ENCODE measurements at regions not wholly inside any gene's neighbourhood (a gene's known extent, or its start where the extent isn't known, plus 50 kb on each side); places are given as distances from the start of the nearest gene placed in this dataset.

DNA sequence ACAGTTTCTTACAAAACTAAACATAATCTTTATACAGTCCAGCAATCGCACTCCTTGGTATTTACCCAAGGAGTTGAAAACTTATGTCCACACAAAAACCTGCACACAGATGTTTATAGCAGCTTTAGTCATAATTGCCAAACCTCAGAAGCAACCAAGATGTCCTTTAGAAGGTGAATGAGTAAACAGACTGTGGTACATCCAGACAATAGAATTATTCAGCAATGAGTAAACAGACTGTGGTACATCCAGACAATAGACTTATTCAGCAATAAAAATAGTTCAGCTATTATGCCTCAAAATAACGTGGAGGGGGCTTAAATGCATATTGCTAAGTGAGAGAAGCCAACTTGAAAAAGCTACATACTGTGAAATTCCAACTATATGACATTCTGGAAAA is 87.0 kb upstream of the GALNT2 start:
- Mint-ChIP-seq H3K4me3 (no peak overlapping the region), H3K36me3 (ENCODE audit: low read depth) (no peaks in the 10 kb centered on the region), H3K27ac (no peak overlapping the region), H3K4me1 (ENCODE audit: low read depth) (no peaks in the 10 kb centered on the region), H3K27me3 (ENCODE audit: low read depth) (peaks cover 21% of the 10 kb centered on the region), H3K9me3 (ENCODE audit: insufficient read depth) (no peaks in the 10 kb centered on the region)
- no peak for ATAC-seq
- DNase-seq: no peak
- ChIA-PET POLR2A (no interaction called here), CTCF (no interaction called here)

DNA sequence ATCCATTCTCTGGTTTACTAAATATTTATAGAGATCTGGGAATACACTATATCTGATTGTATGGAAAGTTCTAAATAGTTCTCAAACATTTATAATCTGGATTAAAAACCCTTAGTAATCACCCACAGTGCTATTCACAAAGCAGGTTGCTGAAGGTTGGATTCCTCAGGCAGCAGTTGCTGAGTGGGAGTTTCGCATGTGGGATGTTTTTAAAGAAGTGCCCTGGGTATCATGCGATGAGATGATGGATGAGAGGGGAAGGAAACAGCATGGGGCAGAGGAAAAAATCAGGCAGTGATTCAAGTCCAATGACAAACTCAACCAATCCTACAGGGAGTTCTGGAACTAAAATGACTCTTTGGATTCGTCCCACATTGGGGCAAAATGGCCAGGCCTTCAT is 85.3 kb upstream of the GALNT2 start:
- no peaks in the 10 kb centered on the region for H3K36me3 Mint-ChIP-seq (ENCODE audit: low read depth)
- DNase-seq (no peak), ATAC-seq (no peak)
- H3K4me1 Mint-ChIP-seq (ENCODE audit: low read depth): no peaks in the 10 kb centered on the region
- H3K27ac Mint-ChIP-seq: no peak overlapping the region
- no peak overlapping the region for H3K4me3 Mint-ChIP-seq
- POLR2A ChIA-PET: no interaction called here
- H3K9me3 Mint-ChIP-seq (ENCODE audit: insufficient read depth): no peaks in the 10 kb centered on the region
- peaks cover 17% of the 10 kb centered on the region for H3K27me3 Mint-ChIP-seq (ENCODE audit: low read depth)
- CTCF ChIA-PET: no interaction called here

DNA sequence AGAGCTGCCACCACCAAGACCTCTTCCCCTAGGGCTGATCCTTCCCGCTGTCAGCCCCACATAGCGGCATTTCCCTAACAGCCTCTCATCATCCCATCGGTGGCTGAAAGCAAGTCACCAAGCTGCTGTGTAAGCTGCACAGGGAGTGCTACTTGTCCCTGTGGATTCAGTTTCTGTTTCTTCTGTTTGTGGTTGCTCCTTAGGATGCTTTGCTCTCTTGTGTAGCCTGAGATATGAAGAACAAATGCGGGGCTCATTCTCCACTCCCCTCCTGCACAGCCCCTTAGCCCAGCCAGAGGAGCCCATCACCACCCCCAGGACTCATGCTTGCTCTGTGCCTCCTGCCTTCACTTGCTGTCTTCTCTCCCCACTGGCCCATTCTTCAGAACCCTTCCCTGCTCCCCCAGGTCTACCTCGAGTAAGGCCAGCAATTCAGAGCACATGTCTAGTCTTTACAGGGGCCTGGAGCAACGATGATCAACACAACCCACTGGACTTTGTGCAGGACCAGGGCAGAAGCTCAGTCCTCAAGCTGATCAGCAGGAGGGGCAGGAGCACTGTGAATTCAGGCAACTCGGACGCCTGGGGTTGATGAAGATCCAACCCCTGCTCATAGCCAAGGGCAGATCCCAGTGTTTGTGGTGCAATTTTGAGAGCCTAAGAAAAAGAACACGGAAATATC is 82.6 kb upstream of the GALNT2 start:
- Mint-ChIP-seq H3K27me3 (ENCODE audit: low read depth) (peaks cover 12% of the 10 kb centered on the region), H3K4me3 (no peak overlapping the region), H3K36me3 (ENCODE audit: low read depth) (no peaks in the 10 kb centered on the region), H3K27ac (no peak overlapping the region), H3K4me1 (ENCODE audit: low read depth) (no peaks in the 10 kb centered on the region), H3K9me3 (ENCODE audit: insufficient read depth) (no peaks in the 10 kb centered on the region)
- ChIA-PET CTCF (no interaction called here), POLR2A (no interaction called here)
- DNase-seq (no peak), ATAC-seq (no peak)

DNA sequence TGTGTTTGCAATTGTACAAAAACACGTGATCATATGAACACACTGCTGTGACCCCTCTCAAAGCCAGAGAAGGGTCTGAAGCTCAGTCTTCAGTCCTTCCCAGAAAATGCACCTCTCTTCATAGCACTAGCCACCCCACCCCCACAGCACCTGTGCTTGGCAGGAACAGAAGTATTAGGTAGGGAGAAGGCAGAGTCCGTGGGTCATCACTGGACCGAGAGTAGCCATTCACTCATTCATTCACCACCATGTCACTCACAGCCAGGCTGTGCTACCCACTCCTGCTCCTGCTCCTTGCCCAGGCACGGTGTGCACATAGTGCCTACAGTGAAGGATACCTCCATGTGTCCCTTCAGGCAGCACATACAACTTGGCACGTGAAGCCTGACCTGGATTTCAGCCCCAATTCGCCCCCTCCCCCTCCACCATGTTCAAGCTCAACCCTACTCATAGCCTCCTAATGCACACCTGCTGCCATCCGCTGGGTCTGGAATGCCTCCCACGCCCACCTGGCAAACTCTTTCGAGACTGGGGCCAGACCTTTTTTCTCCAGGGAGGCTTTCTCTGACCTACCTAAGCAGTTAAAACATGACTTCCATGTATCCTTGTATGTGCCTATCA is 81.9 kb upstream of the GALNT2 start:
- Mint-ChIP-seq H3K27me3 (ENCODE audit: low read depth) (peaks cover 11% of the 10 kb centered on the region), H3K36me3 (ENCODE audit: low read depth) (no peaks in the 10 kb centered on the region), H3K9me3 (ENCODE audit: insufficient read depth) (no peaks in the 10 kb centered on the region), H3K4me1 (ENCODE audit: low read depth) (no peaks in the 10 kb centered on the region), H3K27ac (no peak overlapping the region), H3K4me3 (no peak overlapping the region)
- ChIA-PET CTCF (no interaction called here), POLR2A (no interaction called here)
- ATAC-seq (no peak), DNase-seq (no peak)

DNA sequence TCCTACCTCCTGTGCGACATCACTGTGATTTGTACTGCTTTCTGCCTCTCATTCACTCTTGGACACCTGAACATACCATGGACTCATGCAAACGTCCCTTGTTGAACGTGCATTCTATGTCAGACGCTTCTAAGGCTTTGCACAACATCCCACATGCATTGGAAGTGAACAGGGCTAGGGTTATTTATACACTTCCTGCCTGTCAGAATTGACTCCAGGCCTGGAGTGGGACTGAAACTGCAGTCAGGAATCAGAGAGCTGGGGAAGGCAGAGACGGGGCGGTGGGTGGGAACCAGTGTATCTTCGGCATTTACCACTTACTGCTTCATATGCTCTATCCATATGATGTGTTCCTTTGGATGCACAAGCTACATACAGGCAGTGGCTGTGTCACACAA is 81.4 kb upstream of the GALNT2 start:
- H3K27me3 Mint-ChIP-seq (ENCODE audit: low read depth): peaks cover 8% of the 10 kb centered on the region
- H3K36me3 Mint-ChIP-seq (ENCODE audit: low read depth): no peaks in the 10 kb centered on the region
- no peak overlapping the region for H3K4me3 Mint-ChIP-seq
- ChIA-PET CTCF (no interaction called here), POLR2A (no interaction called here)
- no peaks in the 10 kb centered on the region for H3K9me3 Mint-ChIP-seq (ENCODE audit: insufficient read depth)
- H3K27ac Mint-ChIP-seq: no peak overlapping the region
- DNase-seq: no peak
- H3K4me1 Mint-ChIP-seq (ENCODE audit: low read depth): no peaks in the 10 kb centered on the region
- no peak for ATAC-seq

DNA sequence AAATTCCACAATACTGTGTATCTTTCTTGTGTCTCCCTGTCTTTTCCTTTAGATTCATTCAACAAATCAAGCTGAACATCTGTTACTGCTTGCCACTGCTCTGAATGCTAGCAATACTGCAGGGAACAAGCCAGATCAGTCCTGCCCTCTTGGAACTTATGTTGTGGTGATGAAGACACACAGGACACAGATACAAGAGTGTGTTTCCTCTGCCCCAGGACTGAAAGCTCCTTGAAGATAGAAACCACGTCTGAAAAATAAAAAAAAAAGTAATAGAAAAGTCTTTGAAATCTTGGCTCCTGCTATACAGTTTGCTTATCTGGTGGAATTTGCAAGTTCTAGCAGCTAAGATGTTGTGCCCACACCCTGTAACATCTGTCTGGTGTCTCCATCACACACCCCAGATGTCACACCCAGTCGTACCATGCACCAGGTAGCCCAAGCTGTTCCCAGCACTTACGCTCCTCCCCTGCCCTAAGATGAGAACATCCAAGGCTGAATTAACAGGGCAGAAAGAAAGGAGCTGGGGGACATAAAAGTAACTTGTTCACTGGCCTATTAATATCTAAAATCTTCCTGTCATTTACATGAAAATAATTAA is 80.2 kb upstream of the GALNT2 start:
- Mint-ChIP-seq H3K27me3 (ENCODE audit: low read depth) (peaks cover 2% of the 10 kb centered on the region), H3K36me3 (ENCODE audit: low read depth) (no peaks in the 10 kb centered on the region), H3K9me3 (ENCODE audit: insufficient read depth) (no peaks in the 10 kb centered on the region), H3K4me3 (no peak overlapping the region), H3K27ac (no peak overlapping the region), H3K4me1 (ENCODE audit: low read depth) (no peaks in the 10 kb centered on the region)
- ChIA-PET POLR2A (interaction anchor here (0.6 kb wide), 1 partner anchor 121 kb away, joined by 3 read pairs; no protein-coding TSS in a partner anchor), CTCF (no interaction called here)
- no peak for ATAC-seq
- DNase-seq: no peak

DNA sequence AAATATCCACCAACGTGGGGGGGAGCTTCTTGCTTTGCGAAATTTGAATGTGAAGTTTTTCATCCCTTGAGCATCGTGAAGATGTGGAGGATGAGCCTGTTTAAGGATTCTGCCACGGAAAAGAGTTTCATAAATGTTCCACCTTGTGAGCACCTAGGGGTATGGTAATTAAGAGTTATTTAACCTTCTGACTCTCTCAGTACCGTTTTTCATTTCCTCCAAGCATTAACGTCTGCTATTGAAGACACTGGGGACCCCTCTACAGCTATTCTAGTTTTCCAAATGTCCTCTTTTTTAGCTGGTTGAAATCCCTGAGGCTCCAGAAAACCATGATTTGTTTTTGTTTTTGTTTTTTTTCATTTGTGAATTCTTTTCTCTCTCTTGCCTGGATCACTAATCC is 79.1 kb upstream of the GALNT2 start:
- no peaks in the 10 kb centered on the region for H3K36me3 Mint-ChIP-seq (ENCODE audit: low read depth)
- H3K27me3 Mint-ChIP-seq (ENCODE audit: low read depth): peaks cover 2% of the 10 kb centered on the region
- no peak overlapping the region for H3K27ac Mint-ChIP-seq
- ATAC-seq: no peak
- ChIA-PET CTCF (no interaction called here), POLR2A (no interaction called here)
- DNase-seq: no peak
- peaks cover 2% of the 10 kb centered on the region for H3K4me1 Mint-ChIP-seq (ENCODE audit: low read depth)
- H3K9me3 Mint-ChIP-seq (ENCODE audit: insufficient read depth): no peaks in the 10 kb centered on the region
- H3K4me3 Mint-ChIP-seq: no peak overlapping the region

DNA sequence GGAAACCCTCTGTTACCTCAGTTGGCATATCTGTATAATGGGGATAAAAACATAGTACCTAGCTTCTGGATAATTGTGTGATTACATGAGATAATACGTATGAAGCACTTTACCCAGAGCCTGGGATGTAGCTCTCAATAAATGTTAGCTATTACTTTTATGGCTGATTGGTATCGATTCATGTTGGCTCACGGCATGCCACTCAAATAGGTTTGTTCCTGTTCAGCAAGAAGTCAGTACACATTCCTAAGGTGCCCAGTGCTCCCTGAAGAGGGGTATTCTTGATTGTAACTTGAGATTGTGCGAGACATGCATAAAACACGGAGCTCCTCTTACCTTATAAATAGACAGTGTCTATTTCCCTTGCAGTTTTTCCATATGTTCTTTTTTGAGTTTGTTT is 78.5 kb upstream of the GALNT2 start:
- ATAC-seq: no peak
- POLR2A ChIA-PET: no interaction called here
- DNase-seq: no peak
- CTCF ChIA-PET: no interaction called here
- H3K36me3 Mint-ChIP-seq (ENCODE audit: low read depth): no peaks in the 10 kb centered on the region
- no peak overlapping the region for H3K27ac Mint-ChIP-seq
- H3K27me3 Mint-ChIP-seq (ENCODE audit: low read depth): peaks cover 2% of the 10 kb centered on the region
- peaks cover 2% of the 10 kb centered on the region for H3K4me1 Mint-ChIP-seq (ENCODE audit: low read depth)
- H3K4me3 Mint-ChIP-seq: no peak overlapping the region
- no peaks in the 10 kb centered on the region for H3K9me3 Mint-ChIP-seq (ENCODE audit: insufficient read depth)

DNA sequence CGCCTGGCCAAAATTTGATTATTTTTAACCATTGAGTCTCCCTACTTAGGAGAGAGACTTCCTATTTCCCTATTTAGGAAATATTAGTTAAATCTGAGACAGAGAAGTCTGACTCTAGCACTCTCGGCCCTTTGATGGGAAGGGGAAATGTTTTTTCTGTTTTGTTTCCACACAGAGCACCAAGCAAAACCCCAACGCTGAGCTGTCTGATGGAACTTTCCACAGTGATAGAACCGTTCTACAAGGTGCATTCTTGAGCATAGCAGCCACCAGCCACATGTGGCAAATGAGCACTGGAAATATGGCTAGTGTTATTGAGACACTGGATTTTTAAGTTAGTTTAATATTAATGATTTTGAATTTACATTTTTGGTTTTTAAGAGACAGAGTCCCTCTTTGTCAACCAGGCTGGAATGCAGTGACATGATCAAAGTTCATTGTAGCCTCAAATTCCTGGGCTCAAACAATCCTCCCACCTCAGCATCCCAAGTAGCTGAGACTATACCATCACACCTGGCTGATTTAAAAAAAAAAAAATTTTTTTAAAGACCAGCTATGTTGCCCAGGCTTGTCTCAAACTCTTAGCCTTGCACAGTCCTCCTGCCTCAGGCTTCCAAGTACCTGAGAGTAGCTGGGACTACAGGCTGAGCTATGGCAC is 77.3 kb upstream of the GALNT2 start:
- Mint-ChIP-seq H3K4me1 (ENCODE audit: low read depth) (peaks cover 2% of the 10 kb centered on the region), H3K9me3 (ENCODE audit: insufficient read depth) (no peaks in the 10 kb centered on the region), H3K27me3 (ENCODE audit: low read depth) (peaks cover 2% of the 10 kb centered on the region), H3K36me3 (ENCODE audit: low read depth) (no peaks in the 10 kb centered on the region), H3K27ac (no peak overlapping the region), H3K4me3 (no peak overlapping the region)
- POLR2A ChIA-PET: no interaction called here
- ATAC-seq (no peak), DNase-seq (no peak)
- CTCF ChIA-PET: interaction anchor here (0.6 kb wide), 1 partner anchor 910 kb away, joined by 4 read pairs; no protein-coding TSS in a partner anchor

DNA sequence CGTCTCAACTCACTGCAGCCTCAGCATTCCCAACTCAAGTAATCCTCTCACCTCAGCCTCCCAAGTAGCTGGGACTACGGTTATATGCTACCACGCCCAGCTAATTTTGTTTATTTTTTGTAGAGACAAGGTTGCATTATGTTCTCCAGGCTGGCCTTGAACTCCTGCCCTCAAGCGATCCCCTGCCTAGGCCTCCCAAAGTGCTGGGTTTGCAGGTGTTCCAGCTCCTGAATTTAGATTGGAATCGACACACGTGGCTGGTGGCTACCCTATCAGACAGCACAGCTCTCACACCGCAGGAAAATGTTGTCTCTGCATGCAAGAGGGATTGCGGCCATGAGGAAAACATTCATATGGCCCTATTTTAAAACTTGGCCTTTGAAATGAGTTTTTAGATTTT is 76.7 kb upstream of the GALNT2 start:
- ATAC-seq (no peak), DNase-seq (no peak)
- H3K36me3 Mint-ChIP-seq (ENCODE audit: low read depth): no peaks in the 10 kb centered on the region
- peaks cover 2% of the 10 kb centered on the region for H3K27me3 Mint-ChIP-seq (ENCODE audit: low read depth)
- CTCF ChIA-PET: interaction anchor here (0.6 kb wide), 1 partner anchor 909 kb away, joined by 4 read pairs; no protein-coding TSS in a partner anchor
- H3K4me3 Mint-ChIP-seq: no peak overlapping the region
- no peaks in the 10 kb centered on the region for H3K9me3 Mint-ChIP-seq (ENCODE audit: insufficient read depth)
- no peak overlapping the region for H3K27ac Mint-ChIP-seq
- peaks cover 2% of the 10 kb centered on the region for H3K4me1 Mint-ChIP-seq (ENCODE audit: low read depth)
- POLR2A ChIA-PET: interaction anchor here (0.6 kb wide), 1 partner anchor 356 kb away, joined by 3 read pairs; no protein-coding TSS in a partner anchor

DNA sequence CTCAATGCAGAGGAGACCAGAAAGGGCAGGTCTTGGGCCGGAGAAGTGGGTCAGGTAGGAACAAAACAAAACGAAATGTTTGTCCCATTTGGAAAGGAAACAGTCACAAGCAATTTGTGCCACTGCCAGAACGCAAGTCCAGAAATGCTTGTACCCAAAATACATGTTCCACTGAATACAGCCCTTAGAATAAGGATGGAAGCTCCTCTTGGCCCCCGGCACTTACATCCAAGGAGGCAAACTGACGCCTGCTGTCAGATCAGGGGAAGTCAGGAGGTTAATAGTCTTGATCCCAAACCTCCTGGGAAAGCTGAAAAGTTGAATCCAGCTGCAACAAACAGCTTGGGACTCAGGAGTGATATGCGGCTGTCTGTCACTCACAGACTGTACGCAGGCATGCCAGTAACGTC is 75.9 kb upstream of the GALNT2 start:
- ChIA-PET CTCF (no interaction called here), POLR2A (interaction anchor here (0.6 kb wide), 1 partner anchor 357 kb away, joined by 3 read pairs; no protein-coding TSS in a partner anchor)
- Mint-ChIP-seq H3K36me3 (ENCODE audit: low read depth) (no peaks in the 10 kb centered on the region), H3K27me3 (ENCODE audit: low read depth) (no peaks in the 10 kb centered on the region), H3K4me1 (ENCODE audit: low read depth) (peaks cover 2% of the 10 kb centered on the region), H3K4me3 (no peak overlapping the region), H3K9me3 (ENCODE audit: insufficient read depth) (no peaks in the 10 kb centered on the region), H3K27ac (no peak overlapping the region)
- ATAC-seq (no peak), DNase-seq (no peak)

DNA sequence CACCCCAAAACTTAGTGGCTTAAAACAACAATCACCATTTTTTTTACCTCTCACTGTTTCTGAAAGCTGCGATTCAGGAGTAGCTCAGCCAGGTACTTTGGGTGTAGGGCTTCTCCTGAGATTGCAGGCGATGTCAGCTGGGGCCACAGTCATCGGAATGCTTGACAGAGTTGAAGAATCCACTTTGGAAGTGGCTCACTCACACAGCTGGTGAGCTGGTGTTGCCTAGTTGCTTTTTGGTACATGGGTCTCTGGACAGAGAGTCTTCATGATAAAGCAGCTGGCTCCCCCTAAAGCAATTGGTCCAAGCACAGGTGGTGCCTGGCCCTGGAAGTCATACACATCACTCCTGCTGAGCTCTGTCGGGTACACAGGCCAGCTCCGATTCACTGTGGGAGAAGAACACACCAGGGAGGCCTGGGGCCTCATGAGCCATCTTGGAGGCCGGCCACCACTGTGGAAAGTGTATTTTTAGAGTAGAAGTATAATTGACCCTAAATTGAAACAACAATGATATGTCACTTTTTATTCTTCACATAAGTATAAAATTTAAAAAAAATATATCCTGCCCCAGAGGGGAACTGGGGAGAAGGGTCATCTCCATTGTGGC is 75.2 kb upstream of the GALNT2 start:
- H3K9me3 Mint-ChIP-seq (ENCODE audit: insufficient read depth): no peaks in the 10 kb centered on the region
- ChIA-PET CTCF (no interaction called here), POLR2A (interaction anchor here (0.5 kb wide), 1 partner anchor 9 kb away, joined by 3 read pairs; no protein-coding TSS in a partner anchor)
- H3K4me1 Mint-ChIP-seq (ENCODE audit: low read depth): peaks cover 2% of the 10 kb centered on the region
- DNase-seq: no peak
- no peaks in the 10 kb centered on the region for H3K27me3 Mint-ChIP-seq (ENCODE audit: low read depth)
- no peak for ATAC-seq
- no peak overlapping the region for H3K4me3 Mint-ChIP-seq
- H3K36me3 Mint-ChIP-seq (ENCODE audit: low read depth): no peaks in the 10 kb centered on the region
- no peak overlapping the region for H3K27ac Mint-ChIP-seq

Measured in activated CD8-positive, alpha-beta T cell treated with anti-CD3 and anti-CD28 coated beads, Interleukin-2, amount 10 ng/mL, durations not matched to agents 7 days and 5 days (primary cell).